GM23338 (cell line): ENCODE measurements at regions not wholly inside any gene's neighbourhood (a gene's known extent, or its start where the extent isn't known, plus 50 kb on each side); places are given as distances from the start of the nearest gene placed in this dataset.

Experiments
- ATAC-seq: fragments of 200-7000 bp; cut with Tn5 transposase; 3 replicates; pipeline ENCODE4 v1.9.1; 2020
- DNase-seq: peaks from one replicate; pipeline ENCODE4 v3.0.0-alpha.2; 2015; ENCODE audit warnings: low spot score
- H2AFZ ChIP-seq: fragments of 200-600 bp; sonication (generic); 2 replicates; pipeline ENCODE4 v1.8.0; 2016; ENCODE audit warnings: antibody characterized with exemption, mild to moderate bottlenecking, moderate library complexity
- H3F3A ChIP-seq: fragments of 200-600 bp; sonication (generic); replicated peaks from 2 replicates; pipeline ENCODE4 v1.8.0; 2017; ENCODE audit warnings: antibody characterized with exemption, mixed run types, low read depth
- H3K27ac ChIP-seq: fragments of 200-600 bp; sonication (generic); 2 replicates; pipeline ENCODE4 v1.6.1; 2016; ENCODE audit warnings: low read depth
- H3K27me3 ChIP-seq: fragments of 200-600 bp; sonication (generic); 2 replicates; pipeline ENCODE4 v1.8.0; 2016; ENCODE audit warnings: mild to moderate bottlenecking, mixed run types, moderate library complexity; ENCODE audit not compliant: insufficient read depth
- H3K36me3 ChIP-seq: fragments of 200-600 bp; sonication (generic); 2 replicates; pipeline ENCODE4 v1.8.0; 2016; ENCODE audit warnings: mild to moderate bottlenecking; ENCODE audit not compliant: insufficient read depth
- H3K4me1 ChIP-seq: fragments of 200-600 bp; sonication (generic); 2 replicates; pipeline ENCODE4 v1.8.0; 2016; ENCODE audit warnings: mild to moderate bottlenecking, moderate library complexity; ENCODE audit not compliant: insufficient read depth
- H3K4me2 ChIP-seq: fragments of 200-600 bp; sonication (generic); 2 replicates; pipeline ENCODE4 v1.7.1; 2017; ENCODE audit warnings: mixed run types
- H3K4me3 ChIP-seq: fragments of 200-600 bp; sonication (generic); 2 replicates; pipeline ENCODE4 v1.6.1; 2016; ENCODE audit warnings: mixed run types
- H3K79me2 ChIP-seq: fragments of 200-600 bp; sonication (generic); replicated peaks from 2 replicates; pipeline ENCODE4 v1.8.0; 2017; ENCODE audit warnings: mild to moderate bottlenecking; ENCODE audit not compliant: insufficient read depth
- H3K9me2 ChIP-seq: fragments of 200-600 bp; sonication (generic); 2 replicates; pipeline ENCODE4 v1.8.0; 2017; ENCODE audit not compliant: insufficient read depth
- H4K20me1 ChIP-seq: fragments of 200-600 bp; sonication (generic); replicated peaks from 2 replicates; pipeline ENCODE4 v1.8.0; 2017; ENCODE audit warnings: mild to moderate bottlenecking; ENCODE audit not compliant: insufficient read depth
- H3K27ac Mint-ChIP-seq: 2 replicates; pipeline ENCODE4 v1.8.0; 2020; ENCODE audit warnings: inconsistent platforms, mild to moderate bottlenecking, moderate library complexity, mixed read lengths
- H3K27me3 Mint-ChIP-seq: 3 replicates; pipeline ENCODE4 v1.8.0; 2022; ENCODE audit warnings: low read depth, mild to moderate bottlenecking, moderate library complexity, mixed read lengths, inconsistent platforms; ENCODE audit not compliant: insufficient read depth, poor library complexity
- H3K36me3 Mint-ChIP-seq: 3 replicates; pipeline ENCODE4 v1.8.0; 2021; ENCODE audit warnings: low read depth, mild to moderate bottlenecking, inconsistent platforms, moderate library complexity, mixed read lengths
- H3K4me1 Mint-ChIP-seq: 3 replicates; pipeline ENCODE4 v1.8.0; 2020; ENCODE audit warnings: mild to moderate bottlenecking, inconsistent platforms, mixed read lengths
- H3K4me3 Mint-ChIP-seq: 3 replicates; pipeline ENCODE4 v1.8.0; 2021; ENCODE audit warnings: moderate library complexity, mild to moderate bottlenecking, inconsistent platforms, mixed read lengths
- H3K9me3 Mint-ChIP-seq: 3 replicates; pipeline ENCODE4 v1.8.0; 2020; ENCODE audit warnings: moderate library complexity, mild to moderate bottlenecking, inconsistent platforms, mixed read lengths
- CREB1 ChIP-seq: fragments of 250-450 bp; sonication (Bioruptor Pico); IDR thresholded peaks from 2 replicates; pipeline ENCODE4 v1.5.0; 2020; ENCODE audit warnings: low read depth, mild to moderate bottlenecking, moderate library complexity
- EZH2 ChIP-seq: fragments of 200-600 bp; sonication (generic); IDR thresholded peaks from one replicate; pipeline ENCODE4 v1.8.0; 2017; ENCODE audit warnings: antibody characterized with exemption, mild to moderate bottlenecking, low read depth; ENCODE audit not compliant: unreplicated experiment
- EZH2phosphoT487 ChIP-seq: fragments of 200-600 bp; sonication (generic); IDR thresholded peaks from one replicate; pipeline ENCODE4 v1.8.1; 2018; ENCODE audit warnings: antibody characterized with exemption; ENCODE audit not compliant: unreplicated experiment
- JUNB ChIP-seq: IDR thresholded peaks from one replicate; pipeline ENCODE4 v1.6.1; 2016; ENCODE audit warnings: antibody characterized with exemption; ENCODE audit not compliant: unreplicated experiment
- NANOG ChIP-seq: IDR thresholded peaks from 2 replicates; pipeline ENCODE4 v1.6.1; 2016; ENCODE audit warnings: antibody characterized with exemption, borderline replicate concordance
- POLR2AphosphoS5 ChIP-seq: IDR thresholded peaks from 2 replicates; pipeline ENCODE4 v1.6.1; 2016; ENCODE audit warnings: antibody characterized with exemption, low read depth
- REST ChIP-seq: IDR thresholded peaks from one replicate; pipeline ENCODE4 v1.6.1; 2018; ENCODE audit warnings: antibody characterized with exemption; ENCODE audit not compliant: unreplicated experiment
- ZNF114 ChIP-seq: fragments of 250-450 bp; sonication (Bioruptor Pico); IDR thresholded peaks from 2 replicates; pipeline ENCODE4 v1.5.0; 2020; ENCODE audit warnings: mild to moderate bottlenecking, moderate library complexity
- ZNF331 ChIP-seq: fragments of 250-450 bp; sonication (Bioruptor Pico); IDR thresholded peaks from 2 replicates; pipeline ENCODE4 v1.5.0; 2020; ENCODE audit warnings: low read depth, mild to moderate bottlenecking, moderate library complexity
- ZNF462 ChIP-seq: fragments of 250-450 bp; sonication (Bioruptor Pico); IDR thresholded peaks from 2 replicates; pipeline ENCODE4 v1.5.0; 2020; ENCODE audit warnings: mild to moderate bottlenecking, moderate library complexity
- TF ChIP-seq, protein P1 (sequence below), 2 experiments: fragments of 200-600 bp in 1 of 2; sonication (generic) in 1 of 2; conservative IDR thresholded peaks; 2 replicates each; pipeline versions ENCODE4 v1.5.1 to v1.6.1; 2016 to 2017; ENCODE audit warnings: antibody characterized with exemption in 2 of 2, low read depth in 2 of 2, mild to moderate bottlenecking in 2 of 2, moderate library complexity in 1 of 2
- TF ChIP-seq, protein P2 (sequence below): IDR thresholded peaks from 2 replicates; pipeline ENCODE4 v1.6.1; 2016; ENCODE audit warnings: antibody characterized with exemption

DNA sequence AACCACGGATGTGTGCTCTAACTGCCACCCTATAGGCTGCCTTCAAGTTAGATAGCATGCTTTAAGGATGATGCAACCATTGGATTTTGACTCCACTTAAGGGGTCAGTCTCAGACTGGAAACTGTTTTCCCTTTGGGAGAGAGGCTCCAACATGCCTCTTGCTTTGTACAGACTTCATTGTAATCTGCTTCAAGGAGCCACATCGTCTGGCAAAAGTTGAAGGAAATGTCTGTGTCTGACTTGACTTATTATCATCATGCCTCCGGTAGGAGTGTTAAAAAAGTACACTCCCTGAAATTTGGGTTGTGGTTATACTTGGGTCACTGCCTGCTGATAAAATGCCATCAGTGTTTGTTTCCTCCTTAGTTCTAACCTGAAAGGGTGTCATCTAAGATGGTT lies 245.4 kb upstream of the CDIN1 start:
- no peak for TF ChIP-seq REST
- TF ChIP-seq POLR2AphosphoS5 = no peak
- no peak for TF ChIP-seq EZH2phosphoT487
- no peak for TF ChIP-seq ZNF462 (CRISPR knock-in tag)
- no peak for TF ChIP-seq EZH2
- no peak for TF ChIP-seq ZNF331 (CRISPR knock-in tag)
- no peak for TF ChIP-seq CREB1 (CRISPR knock-in tag)
- TF ChIP-seq ZNF114 (CRISPR knock-in tag) = no peak
- TF ChIP-seq, protein P1, sequence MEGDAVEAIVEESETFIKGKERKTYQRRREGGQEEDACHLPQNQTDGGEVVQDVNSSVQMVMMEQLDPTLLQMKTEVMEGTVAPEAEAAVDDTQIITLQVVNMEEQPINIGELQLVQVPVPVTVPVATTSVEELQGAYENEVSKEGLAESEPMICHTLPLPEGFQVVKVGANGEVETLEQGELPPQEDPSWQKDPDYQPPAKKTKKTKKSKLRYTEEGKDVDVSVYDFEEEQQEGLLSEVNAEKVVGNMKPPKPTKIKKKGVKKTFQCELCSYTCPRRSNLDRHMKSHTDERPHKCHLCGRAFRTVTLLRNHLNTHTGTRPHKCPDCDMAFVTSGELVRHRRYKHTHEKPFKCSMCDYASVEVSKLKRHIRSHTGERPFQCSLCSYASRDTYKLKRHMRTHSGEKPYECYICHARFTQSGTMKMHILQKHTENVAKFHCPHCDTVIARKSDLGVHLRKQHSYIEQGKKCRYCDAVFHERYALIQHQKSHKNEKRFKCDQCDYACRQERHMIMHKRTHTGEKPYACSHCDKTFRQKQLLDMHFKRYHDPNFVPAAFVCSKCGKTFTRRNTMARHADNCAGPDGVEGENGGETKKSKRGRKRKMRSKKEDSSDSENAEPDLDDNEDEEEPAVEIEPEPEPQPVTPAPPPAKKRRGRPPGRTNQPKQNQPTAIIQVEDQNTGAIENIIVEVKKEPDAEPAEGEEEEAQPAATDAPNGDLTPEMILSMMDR (conservative IDR thresholded peaks at IDR 0.05; ENCODE audit: low read depth in 2 of 2) = no peak
- TF ChIP-seq JUNB = no peak
- TF ChIP-seq, protein P2, sequence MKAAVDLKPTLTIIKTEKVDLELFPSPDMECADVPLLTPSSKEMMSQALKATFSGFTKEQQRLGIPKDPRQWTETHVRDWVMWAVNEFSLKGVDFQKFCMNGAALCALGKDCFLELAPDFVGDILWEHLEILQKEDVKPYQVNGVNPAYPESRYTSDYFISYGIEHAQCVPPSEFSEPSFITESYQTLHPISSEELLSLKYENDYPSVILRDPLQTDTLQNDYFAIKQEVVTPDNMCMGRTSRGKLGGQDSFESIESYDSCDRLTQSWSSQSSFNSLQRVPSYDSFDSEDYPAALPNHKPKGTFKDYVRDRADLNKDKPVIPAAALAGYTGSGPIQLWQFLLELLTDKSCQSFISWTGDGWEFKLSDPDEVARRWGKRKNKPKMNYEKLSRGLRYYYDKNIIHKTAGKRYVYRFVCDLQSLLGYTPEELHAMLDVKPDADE = no peak
- TF ChIP-seq NANOG = no peak
- no peaks in the 10 kb centered on the region for H4K20me1 ChIP-seq
- no peaks in the 10 kb centered on the region for H3K27me3 ChIP-seq
- H3K9me2 ChIP-seq = peaks cover 9% of the 10 kb centered on the region; the same call in 1 of the 2 replicates
- peaks cover 4% of the 10 kb centered on the region for H3K4me1 Mint-ChIP-seq
- H3K4me1 ChIP-seq = no peaks in the 10 kb centered on the region
- H3K4me2 ChIP-seq = no peak overlapping the region
- H3K4me3 Mint-ChIP-seq = no peak overlapping the region
- no peaks in the 10 kb centered on the region for H3K27me3 Mint-ChIP-seq
- no peak for ATAC-seq
- no peak overlapping the region for H3K4me3 ChIP-seq
- no peak overlapping the region for H3K27ac Mint-ChIP-seq
- no peak for DNase-seq
- no peaks in the 10 kb centered on the region for H3K36me3 Mint-ChIP-seq
- H3K27ac ChIP-seq = no peak overlapping the region
- H3K79me2 ChIP-seq = no peaks in the 10 kb centered on the region
- peak overlapping the region; percentile 88; the same call in 1 of the 2 replicates for H2AFZ ChIP-seq
- H3F3A ChIP-seq = no peaks in the 10 kb centered on the region
- H3K36me3 ChIP-seq = no peaks in the 10 kb centered on the region
- no peaks in the 10 kb centered on the region for H3K9me3 Mint-ChIP-seq
